ENCODE measurements at regions not wholly inside any gene's neighbourhood (a gene's known extent, or its start where the extent isn't known, plus 50 kb on each side); places are given as distances from the start of the nearest gene placed in this dataset.
A peak's percentile ranks its signal among the peaks of the same experiment; 100 is the strongest.
"Not testable (repeated sequence)": the region's sequence is repeated elsewhere in the genome, so short reads cannot be mapped to it uniquely, and the experiment has no call there.

DNA sequence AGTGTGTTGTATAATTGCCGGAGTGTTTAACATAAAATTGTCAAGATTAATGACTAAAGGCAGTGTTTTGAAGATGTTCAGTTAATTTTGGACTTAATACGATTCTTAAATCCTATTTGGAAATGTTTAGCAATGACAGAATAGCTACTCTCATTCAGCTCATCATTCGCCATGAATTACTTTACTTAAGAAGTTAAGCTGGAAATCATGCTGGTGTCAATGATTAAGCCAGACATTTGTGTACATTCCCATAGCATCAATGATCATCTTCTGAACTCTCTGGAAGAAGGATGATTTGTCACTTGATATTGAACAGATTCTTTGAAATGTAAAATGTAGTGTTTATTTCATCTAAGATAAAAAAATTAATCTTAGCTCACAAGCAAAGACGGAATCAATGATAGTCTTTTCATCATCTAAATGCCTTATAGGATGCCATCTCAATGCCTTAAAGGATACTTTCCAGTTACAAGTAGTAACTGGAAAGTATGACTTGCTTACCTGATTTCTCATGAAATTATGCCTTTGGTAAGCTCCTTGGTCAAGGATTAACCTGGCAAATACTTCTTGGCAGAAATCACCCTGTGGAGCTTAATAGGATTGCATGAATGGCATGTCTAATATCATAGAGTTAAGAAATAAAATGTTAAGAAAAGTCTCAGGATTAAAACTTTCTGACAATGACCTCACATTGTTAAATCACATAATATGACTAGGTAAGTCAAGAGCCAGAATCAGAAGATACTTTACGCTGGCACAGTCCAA is 515.5 kb upstream of the AGA start:
- DNase-seq = no peak

DNA sequence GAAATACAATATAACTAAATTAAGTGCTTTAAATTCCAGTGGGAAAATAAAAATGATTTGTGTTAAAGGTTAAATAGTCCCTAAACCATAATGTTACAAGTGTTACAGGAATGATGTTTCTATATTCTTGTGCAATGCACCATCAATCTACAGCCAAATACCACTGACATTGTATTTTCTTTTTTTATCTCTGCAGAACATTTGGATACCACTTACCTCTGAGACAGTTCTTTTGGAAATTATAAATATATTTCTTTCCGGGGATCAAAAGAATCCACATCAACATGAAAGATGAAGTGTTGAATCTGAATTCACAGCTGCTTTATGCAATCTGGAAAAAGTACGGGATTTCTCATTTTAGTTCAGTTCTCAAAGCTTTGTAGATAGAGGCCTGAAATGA is 518.3 kb upstream of the AGA start:
- no peak for DNase-seq

DNA sequence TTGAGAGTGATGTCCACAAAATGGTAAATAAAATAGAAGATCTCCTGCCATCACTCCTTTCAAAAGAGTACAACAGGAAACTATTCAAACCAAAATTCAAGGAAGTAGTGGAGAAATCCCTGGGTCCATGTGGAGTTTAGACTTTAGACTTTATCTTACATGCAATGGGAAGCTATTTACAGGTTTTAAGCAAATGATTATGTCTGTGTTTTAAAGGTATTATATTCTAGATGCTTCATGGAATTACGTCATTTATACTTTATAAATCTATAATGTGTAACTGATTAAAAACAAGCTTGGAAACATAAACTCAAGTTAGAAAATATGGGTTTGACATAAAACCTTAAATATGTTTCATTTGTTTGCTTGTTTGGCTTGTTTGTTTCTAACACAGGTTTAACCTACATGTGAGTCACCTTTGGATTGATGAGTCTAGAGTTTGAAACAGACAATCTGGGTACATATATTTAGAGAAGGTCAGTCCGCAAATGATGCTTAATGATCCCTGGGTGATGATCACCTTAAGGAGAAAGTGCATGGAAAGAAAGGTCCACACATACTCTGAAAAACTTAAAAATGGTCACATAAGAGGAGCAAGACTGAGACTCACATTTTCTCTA is 519.6 kb upstream of the AGA start:
- DNase-seq = no peak

DNA sequence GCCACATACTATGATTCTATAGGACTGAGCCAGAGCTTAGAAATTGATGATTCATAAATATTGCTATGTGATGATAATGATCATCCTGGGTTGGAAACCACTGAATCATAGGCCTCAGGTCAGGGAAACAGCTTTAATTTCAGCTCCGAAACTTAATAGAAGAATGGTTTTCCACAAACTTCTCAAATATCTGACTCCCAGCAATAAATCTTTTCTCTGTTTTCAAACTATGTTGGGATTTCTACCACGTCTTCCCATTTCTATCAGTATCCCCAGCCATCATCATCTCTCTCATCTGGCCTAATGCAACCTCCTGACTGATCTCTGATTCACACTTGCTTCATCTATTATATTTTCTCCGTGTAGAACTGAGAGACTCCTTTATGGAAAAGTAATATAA is 521.8 kb upstream of the AGA start:
- DNase-seq = no peak

DNA sequence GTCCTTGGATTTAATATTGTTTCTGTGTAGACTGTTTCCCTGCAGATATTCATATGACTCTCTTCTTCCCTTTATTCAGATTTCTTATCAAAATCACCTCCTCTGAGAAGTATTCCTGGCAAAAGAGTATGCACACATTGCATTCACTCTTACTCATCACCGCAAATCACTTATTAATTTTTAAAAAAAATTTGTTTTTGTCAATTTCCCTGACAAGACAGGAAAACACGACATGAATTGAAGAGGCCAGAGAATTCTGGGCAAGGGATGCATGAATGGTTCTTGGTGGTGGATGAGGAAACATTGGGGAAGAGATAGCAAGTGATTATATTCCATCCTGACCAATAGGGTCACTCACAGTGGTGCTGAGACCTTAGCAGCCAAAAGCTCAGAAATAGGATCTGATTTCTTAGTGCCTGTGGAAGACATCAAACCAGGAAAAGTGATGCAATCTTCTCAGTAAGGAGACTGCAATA is 522.5 kb upstream of the AGA start:
- no peak for DNase-seq

DNA sequence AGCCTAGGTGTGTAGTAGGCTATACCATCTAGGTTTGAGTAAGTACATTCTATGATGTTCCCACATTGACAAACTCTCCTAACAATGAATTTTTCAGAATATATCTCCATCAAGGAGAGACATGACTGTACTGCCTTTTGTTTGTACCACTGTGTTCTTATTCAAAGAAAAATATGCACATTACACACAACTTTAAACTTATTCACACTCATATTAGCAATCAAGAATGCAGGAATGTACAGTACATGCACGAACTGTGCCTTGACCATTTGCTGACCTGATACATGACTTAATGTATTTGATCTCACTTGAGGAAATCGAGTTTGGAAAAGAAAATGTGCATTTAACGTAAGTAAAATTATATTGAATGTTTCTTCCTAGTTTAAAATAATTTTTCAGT is 525.1 kb upstream of the AGA start:
- DNase-seq = no peak

DNA sequence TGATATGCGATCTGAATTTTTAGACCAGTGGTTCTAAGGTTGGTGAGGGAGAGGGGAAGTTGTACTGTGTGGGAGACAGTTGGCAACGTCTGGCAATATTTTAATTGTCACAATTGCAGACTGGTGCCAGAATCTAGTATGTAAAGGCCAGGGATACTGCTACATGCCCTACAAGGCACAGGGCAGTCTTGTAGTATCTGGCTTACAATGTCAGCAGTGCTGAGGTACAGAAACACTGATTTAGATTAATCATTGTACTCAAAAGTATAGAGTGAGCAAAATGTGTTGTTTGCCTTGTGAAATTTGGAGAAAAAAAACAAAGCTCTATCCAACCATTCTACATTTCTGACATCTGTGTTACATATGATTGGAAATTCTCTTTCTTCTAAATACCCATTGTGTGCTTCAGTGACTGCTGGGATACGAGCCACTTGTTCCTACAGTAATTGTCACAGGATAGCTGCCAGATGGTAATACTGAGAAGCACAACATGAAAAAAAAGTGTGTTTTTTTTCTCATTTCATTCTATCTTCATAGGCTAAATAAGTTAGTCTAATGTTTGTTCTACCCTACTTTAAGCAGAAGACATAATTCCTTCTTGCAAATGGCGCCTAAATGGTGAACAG is 526.7 kb upstream of the AGA start:
- peak in 1 of 2 donors; percentile 15 for DNase-seq

DNA sequence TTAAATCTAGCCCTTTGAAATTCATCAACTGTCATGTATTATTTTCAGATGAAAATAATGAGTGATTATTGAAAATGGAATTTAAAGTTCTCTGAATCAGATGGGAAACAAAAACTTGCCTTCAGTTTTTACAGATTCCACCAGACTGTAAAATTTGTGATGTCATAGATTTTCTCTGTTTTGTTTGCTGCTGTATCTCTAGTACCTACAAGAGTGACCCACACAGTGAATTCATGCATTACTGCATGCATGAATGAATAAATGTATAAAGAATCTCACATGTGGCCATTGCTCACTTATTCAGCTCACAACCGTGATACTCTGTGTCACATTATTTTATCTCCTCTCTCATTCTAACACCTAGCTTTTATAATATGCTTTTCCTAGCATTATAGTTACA is 532.2 kb upstream of the AGA start:
- DNase-seq = no peak

DNA sequence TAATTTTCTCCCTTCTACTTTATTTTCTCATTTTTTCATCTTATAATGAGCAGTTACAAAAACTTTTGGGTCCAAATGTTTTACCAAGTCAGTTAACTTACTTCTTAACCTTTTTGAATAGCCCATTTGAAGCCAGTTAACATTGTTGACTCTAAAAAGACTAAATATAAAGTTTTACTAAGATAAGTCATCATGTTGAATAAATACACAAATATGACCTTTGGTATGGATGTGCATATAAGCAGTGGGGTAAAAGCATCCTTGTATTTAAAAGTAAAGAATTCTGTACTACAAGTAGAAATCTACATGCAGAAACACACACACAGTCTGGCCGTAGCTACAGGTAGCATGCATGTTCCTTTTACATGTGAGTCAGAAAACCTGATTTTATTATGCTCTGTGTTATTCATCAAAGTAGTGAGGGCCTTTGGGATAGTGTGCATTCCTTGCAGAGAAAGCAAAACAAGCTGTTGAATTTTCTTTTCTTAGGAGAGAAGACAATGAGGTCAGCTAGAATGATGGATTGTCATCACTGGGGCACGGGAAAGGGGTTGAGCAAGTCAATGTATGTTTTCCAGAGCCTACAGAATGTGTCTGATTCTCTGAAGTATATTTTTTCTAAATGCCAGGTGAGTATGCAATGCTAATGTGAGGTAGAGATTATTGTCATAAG is 533.2 kb upstream of the AGA start:
- no peak for DNase-seq

DNA sequence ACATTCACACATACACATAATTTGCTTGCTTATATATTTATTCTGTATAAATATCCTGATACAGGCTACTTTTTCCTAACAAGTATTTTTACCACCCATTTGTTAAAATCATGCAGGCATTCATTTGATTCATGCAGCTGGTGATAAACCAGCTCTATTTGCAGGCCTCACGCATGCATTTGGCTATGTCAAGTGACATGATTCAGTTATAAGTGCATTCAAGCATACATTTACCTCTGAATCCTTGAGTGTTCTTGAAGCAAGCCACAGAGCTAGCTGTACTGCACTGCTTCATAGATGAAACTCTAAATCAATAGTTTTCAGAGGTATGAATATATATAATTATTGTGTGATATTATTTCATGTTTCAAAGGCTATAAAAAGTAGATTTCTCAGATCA is 544.0 kb upstream of the AGA start:
- no peak for DNase-seq

DNA sequence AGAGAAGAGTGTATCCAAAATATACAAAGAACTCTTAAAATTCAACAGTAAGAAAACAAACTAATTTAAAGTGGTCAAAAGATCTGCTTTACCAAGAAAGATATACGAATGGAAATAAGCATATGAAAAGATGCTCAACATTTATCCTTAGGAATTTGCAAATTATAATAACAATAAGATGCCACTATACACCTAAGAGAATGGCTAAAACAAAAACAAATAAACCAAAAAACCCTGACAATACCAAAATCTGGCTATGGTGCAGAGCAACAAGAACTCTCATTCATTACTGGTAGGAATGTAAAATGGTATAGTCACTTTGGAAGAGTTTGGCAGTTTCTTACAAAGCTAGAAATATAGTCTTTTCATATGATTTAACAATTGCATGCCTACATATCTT is 545.7 kb upstream of the AGA start:
- DNase-seq = no peak

DNA sequence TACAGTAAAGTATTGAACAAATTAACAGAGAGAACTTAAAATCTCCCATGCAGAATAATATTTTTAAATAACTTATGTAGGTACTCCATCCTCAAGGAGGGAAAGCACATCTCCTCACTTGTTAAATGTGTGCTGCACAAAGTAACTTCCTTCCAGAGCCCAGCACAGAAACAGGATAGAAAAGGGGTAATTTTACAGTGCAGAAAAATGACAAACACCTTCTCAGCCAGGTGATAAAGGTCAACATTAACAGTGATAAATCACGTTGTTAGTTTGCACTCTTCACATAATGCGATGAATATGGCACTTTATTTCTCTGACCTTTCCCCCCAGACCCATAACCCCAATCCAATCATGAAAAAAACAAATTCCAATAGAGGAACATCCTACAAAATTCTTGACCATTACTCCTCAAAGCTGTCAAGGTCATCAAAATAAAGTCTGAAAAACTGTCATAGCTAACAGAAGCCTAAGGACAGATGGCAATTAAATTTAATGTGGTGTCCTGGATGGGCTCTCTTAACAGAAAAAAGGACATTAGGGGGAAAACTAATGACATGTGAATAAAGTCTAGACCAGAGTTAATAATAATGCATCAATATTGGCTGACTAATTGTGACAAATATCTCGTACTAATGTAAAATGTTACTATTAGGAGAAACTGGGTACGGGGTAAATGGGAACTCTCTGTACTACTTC is 547.4 kb upstream of the AGA start:
- DNase-seq = no peak

DNA sequence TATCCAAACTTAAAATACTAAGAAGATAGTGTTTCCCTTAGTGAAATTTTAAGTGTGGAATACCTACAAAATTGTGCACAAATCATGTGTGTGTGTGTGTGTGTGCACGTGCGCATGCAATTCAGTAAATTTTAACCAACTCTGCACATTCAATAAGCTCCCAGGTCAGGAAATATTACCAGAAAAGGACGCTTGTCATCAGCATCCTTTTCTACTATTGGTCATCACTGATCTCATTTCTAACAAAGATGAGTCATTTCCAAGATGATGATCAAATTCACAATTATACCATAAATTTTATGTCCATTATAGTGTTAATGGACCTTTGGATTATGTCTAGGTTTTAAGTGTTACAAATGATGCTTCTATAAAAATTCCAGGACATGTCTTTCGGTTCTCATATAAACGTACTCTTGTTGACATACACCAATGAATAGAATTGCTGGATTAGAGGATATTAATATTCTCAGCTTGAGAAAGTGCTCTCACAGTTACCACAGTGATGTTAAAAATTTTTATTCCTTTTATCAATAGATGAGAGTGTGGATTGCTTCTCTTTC is 560.9 kb upstream of the AGA start:
- DNase-seq = no peak

DNA sequence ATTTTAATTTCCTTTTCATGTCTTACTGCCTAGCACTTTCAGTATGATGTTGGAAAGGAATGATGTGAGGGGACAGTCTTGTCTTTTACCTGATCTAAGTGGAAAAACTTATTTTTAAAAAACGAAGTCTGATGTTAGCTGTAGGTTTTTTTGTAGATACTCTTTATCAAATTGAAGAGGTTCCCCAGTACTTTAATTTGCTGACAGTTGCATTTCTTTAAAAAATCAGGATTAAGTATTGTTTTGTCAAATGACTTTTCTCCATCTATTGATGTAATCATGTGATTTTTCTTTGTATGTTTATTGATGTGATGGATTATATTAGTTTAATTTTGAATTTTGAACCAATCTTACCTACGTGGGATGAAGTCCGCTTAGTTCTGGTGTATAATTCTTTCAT is 568.4 kb upstream of the AGA start:
- no peak for DNase-seq

DNA sequence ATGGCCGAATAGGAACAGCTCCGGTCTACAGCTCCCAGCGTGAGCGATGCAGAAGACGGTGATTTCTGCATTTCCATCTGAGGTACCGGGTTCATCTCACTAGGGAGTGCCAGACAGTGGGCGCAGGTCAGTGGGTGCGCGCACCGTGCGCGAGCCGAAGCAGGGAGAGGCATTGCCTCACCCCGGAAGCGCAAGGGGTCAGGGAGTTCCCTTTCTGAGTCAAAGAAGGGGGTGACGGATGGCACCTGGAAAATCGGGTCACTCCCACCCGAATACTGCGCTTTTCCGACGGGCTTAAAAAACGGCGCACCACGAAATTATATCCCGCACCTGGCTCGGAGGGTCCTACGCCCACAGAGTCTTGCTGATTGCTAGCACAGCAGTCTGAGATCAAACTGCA is 572.8 kb upstream of the AGA start:
- not testable (repeated sequence) for DNase-seq

DNA sequence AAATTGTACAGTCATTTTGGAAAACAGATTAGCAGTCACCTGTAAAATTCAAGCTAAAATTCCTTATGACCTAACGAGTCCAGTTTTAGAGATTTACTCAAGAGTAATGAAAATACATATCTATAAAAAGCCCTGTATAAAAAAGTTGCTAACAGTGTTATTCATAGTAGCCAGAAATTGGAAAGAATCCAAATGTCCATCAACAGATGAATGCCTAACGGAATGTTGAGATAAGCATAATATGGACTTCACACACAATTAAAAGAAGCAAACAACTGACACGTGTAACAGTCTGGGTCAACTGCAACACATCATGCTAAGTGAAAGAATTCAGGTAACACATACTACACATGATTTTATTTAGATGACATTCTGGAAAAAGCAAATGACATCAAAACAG is 584.8 kb upstream of the AGA start:
- no peak for DNase-seq

DNA sequence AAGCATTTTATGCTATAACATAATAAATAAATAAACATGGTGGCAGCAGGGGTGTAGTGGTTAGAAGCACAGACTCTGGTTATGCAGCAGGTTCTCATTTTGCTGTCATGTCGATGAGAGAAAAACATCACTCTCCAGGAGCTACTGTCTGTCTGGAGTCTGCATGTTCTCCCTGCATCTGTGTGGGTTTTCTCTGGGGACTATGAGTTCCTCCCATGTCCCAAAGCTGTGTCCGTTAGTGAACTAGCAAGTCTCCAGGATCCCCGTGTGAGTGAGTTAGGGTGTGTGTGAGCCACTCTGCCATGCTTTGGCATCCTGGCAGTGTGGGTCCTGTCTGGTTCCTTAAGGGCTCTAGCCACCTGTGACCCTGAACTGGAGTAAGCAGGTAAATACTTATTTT is 585.6 kb upstream of the AGA start:
- DNase-seq = no peak

DNA sequence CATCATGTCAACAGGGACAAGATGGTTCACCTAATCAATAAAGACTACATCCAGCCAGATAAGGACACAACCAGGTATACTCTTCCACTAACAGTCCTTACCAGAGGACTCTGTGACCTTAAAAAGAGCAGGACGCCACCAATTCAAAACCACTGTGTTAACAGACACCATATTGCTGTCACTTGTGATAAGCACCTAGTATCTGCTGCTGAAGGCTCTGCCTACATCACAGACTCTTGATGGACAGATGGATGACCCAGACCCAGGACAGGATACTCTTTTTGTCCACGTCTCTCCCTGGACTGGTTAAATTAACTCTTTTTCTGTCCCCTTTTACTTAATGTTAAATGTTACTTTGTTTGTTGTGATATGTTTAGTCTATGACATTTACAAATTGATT is 586.2 kb upstream of the AGA start:
- DNase-seq = no peak

DNA sequence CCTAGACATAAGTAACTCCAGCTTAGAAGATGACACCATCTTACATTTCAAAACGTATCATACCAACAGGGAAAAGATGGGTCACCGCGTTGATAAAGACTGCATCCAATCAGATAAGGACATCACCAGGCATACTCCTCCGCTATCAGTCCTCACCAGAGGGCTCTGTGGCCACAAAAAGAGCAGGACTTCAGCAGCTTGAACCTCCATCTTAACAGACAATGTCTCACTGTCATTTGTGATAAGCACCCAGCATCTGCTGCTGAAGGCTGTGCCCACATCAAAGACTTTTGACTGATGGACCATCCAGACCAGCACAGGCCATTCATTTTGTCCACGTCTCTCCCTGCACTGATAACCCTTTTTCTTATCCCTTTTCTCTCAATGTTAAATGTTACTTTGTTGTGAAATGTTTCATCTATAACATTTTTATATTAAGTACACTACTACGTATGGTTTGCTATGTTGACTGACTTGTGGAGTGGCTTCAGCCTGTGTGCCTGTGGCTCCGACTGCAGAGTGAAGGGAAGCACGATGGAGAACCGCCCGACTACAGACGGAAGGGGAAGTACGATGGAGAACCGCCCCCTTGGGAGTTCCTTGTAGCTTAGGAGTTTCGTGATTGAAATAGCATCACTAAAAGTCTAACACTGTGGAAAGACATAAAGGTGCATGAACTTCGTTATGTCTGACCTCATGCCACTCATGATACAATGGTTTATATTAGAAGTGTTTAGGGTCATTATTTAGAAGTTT is 595.4 kb upstream of the AGA start:
- DNase-seq = no peak

DNA sequence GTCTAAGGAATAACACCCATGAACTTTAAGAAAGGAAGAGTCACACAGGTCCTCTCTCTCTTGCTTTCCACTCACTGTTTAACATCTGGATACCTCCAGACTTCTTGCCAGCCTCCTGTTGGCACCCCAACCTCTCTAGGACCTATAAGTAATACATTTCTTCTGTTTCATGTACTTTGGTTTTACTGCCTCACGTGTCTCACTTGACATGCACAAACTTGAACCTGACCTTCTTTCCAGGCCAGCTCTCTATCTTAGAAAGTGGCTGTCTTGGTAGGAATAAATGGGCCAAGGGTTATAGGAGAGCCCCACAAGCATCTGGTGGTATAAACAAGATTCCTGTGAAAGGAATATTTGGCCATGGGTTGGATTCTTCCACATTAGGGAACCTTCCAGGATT is 614.8 kb upstream of the AGA start:
- no peak for DNase-seq

DNA sequence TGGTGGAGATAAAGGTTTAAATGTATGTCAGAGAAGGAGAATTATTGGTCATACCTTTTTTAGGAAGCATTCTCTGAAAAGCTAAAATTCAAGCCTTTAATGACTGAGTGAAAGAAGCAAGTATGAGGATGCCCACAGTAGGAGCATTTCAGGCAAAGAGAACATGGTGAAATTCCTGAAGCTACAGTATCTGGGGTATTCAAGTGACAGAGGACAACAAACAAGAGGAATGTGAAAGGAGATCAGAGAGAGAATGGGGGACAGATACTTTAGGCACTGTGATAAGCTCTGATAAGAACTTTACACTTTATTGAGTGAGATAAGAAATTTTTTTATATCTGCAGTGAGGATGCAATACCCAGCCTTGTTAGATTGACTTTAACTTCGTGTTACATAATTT is 621.3 kb upstream of the AGA start:
- no peak for DNase-seq

DNA sequence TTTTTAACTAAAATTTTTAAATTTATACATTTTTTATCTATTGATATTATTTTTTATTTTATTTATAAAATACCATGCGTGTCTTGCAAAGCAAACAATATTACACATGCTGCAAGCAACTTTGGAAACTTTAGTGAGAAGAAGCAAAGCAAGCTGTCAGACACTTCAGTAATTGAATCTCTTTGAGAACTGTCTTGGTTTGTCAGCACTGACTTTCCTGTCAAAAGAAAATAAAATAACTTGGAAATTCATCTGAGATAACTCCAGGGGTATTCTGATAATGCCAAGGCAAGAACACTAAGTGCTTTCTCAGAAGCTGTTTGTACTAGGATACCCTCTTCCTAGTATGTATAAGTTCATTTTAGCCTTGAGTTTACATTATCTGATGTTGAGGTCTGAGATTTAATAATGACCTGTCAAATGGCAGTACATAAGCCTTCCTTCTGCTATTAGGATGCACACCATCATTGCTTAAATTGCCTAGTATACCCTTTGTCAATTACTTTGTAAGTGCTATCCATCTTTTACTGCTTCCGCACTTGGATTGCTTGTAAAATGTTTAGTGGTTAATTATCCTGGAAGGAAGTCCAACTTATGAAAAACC is 624.2 kb upstream of the AGA start:
- no peak for DNase-seq
